AG10803 (cell line): ENCODE measurements at regions not wholly inside any gene's neighbourhood (a gene's known extent, or its start where the extent isn't known, plus 50 kb on each side); places are given as distances from the start of the nearest gene placed in this dataset.

Source experiments
- DNase-seq: peaks from one replicate; pipeline ENCODE4 v3.0.0; 2010; ENCODE audit warnings: low read depth
- H3K4me3 ChIP-seq: 2 replicates; pipeline ENCODE4 v1.5.1; 2011; ENCODE audit warnings: mild to moderate bottlenecking, low read length, control low read depth
- TF ChIP-seq, protein P1 (sequence below): conservative IDR thresholded peaks from 2 replicates; pipeline ENCODE4 v1.5.1; 2011; ENCODE audit warnings: mild to moderate bottlenecking, low read length, control low read depth, inconsistent platforms

- no peak for DNase-seq
- H3K4me3 ChIP-seq: no peak overlapping the region
- TF ChIP-seq, protein P1, sequence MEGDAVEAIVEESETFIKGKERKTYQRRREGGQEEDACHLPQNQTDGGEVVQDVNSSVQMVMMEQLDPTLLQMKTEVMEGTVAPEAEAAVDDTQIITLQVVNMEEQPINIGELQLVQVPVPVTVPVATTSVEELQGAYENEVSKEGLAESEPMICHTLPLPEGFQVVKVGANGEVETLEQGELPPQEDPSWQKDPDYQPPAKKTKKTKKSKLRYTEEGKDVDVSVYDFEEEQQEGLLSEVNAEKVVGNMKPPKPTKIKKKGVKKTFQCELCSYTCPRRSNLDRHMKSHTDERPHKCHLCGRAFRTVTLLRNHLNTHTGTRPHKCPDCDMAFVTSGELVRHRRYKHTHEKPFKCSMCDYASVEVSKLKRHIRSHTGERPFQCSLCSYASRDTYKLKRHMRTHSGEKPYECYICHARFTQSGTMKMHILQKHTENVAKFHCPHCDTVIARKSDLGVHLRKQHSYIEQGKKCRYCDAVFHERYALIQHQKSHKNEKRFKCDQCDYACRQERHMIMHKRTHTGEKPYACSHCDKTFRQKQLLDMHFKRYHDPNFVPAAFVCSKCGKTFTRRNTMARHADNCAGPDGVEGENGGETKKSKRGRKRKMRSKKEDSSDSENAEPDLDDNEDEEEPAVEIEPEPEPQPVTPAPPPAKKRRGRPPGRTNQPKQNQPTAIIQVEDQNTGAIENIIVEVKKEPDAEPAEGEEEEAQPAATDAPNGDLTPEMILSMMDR: no peak
Measured at GRCh38 chr12:70150230-70150629, 93.0 kb upstream of the CNOT2 start.

DNA sequence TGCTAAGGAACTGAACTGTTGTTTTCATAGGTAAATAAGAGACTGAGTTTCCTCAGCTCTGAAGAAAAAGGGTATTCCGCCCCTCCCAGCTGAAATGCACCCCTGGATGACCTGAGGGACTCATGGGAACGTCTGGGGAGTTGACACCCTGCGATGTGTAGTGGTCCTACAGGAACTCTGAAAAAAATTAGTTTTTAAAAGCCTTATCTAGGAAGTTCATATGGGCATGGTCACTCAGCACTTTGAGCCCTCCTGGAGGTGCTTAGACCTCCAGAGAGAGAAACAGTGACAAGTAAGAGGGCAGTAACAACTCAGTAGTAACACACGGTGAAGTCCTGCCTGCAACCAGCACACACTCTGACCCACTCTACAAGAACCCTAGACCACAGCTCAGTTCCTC is 91.2 kb upstream of the CNOT2 start:
- no peak overlapping the region for H3K4me3 ChIP-seq
- DNase-seq: no peak
- TF ChIP-seq, protein P1: no peak

DNA sequence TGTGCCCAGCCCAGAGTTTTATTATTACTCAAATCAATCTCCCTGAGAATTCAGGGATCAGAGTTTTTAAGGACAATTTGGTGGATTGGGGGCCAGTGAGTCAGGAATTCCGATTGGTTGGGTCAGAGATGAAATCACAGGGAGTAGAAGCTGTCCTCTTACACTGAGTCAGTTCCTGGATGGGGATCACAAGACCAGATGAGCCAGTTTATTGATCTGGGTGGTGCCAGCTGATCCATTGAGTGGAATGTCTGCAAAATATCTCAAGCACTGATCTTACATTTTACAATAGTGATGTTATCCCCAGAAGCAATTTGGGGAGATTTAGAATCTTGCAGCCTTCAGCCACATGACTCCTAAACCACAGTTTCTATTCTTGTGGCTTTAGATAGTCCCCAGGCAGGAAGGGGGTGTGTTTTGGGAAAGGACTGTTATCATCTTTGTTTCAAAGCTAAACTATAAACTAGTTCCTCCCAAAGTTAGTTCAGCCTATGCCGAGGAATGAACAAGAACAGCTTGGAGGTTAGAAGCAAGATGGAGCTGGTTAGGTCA is 89.1 kb upstream of the CNOT2 start:
- DNase-seq: peak; percentile 2
- TF ChIP-seq, protein P1: no peak
- no peak overlapping the region for H3K4me3 ChIP-seq

DNA sequence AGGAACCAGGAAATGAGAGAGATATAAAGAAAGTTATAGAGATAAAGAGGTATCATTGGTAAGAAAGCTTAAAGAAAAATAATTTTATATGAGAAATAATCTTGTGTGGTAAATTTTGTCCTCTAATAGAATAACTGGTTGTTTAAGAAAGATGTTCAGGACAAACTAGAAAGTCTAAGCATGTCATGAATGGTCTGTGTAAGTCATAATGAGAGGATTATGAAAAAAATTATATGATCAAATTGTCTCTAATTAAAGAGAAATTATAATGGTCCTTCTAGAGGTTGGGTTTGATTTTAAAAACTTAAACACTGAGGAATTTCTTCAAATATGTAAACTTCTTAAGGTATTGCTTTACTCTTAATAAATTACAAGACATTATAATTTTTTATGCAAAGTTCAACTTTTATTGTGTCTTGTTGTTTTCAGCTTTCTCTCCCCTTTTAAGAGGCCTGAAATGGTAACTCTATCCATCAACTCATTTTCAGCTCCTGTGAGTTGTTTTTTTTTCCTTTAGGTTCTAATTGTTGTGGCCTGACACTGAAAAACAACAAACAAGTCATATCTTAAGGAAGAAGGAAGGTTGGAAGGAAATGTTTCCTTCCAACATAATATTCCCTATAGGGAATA is 88.2 kb upstream of the CNOT2 start:
- DNase-seq: no peak
- no peak overlapping the region for H3K4me3 ChIP-seq
- TF ChIP-seq, protein P1: no peak

DNA sequence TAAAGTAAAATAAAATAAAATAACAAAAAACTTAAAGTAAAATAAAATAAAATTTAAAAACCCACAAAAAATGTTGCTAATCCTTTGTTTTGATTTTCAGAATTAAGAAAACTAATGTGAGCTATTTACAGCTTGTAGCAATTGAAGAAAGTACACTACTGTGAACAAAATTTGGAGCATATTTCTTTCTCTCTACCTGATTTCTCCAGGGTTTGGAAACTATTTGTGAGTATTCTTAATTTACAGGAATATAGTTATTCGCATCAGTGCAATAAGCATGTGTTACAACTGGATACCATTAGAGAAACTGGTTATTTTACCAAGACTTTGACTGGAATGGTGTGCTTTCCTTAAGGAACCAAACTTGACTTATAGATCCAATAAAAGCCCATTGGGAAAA is 86.1 kb upstream of the CNOT2 start:
- TF ChIP-seq, protein P1: no peak
- H3K4me3 ChIP-seq: no peak overlapping the region
- DNase-seq: no peak

DNA sequence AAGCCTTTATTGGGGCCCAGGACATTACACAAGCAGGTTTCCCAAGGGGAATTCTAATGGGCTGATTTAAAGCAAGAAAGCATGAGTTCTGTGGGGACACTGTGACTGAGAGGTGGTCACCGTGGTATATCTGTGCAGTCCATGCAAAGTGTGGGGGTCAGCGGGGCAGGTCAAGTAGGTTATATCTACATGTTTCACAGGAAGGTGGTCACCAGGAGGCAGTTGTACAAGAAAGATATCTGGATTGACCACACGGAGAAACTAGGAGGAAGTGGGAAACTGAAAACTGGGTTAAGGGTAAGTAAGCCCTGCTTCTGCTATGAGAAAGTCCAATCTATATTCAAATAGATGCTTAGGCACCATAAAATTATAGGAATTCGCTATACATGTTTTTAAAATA is 77.8 kb upstream of the CNOT2 start:
- no peak overlapping the region for H3K4me3 ChIP-seq
- DNase-seq: no peak
- TF ChIP-seq, protein P1: no peak

DNA sequence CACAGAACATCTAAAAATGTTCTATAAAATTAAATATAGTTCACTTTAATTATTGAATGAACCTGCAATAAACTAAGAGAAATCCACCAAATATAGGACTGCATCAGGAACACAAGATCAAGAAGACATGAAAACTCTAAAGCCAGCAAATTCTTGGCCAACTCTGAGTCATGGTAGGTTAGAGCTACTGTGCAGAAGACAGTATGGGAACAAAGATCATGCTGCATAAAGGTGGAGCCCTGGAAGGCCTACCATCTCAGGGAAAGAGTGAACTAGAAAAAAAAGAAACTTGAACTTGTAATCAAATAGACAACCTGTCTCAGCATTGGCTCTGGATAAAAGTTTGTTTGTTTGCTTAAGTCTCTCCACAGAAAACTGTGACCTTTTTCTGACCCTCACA is 66.9 kb upstream of the CNOT2 start:
- DNase-seq: no peak
- TF ChIP-seq, protein P1: no peak
- H3K4me3 ChIP-seq: no peak overlapping the region
